ENCODE measurements at regions not wholly inside any gene's neighbourhood (a gene's known extent, or its start where the extent isn't known, plus 50 kb on each side); places are given as distances from the start of the nearest gene placed in this dataset.

DNA sequence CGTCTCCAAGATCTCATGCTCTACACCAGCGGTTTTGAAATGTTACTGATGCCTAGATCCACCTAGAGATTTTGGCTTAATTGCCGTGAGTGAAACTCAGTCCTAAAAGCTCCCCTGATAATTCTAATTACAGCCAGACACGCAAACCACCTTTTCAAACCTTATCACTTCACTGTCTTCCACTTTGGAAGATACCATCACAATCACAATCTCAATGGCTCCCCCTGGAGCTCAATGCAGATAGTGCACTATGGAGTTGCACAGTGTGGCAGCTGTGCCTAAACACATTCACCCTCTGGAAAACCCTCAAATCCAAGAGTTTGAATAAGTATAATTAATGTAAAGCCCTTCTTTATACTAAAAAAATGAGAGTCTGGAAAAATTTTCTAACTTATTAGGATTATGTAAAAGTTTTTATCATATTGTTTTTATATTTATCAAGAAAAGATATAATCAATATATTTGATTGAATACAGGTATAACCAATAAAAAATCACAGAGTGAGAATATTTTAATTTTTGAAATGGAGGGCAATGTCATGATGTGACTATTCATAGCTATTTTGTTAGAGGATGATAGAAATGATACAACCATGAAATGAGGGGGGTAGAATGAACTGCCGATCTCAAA lies 102.9 kb upstream of the SLC8A1 start:
- Histone ChIP-seq H3K27ac (no peak overlapping the region), H3K9me3 (no peaks in the 10 kb centered on the region), H3K27me3 (no peaks in the 10 kb centered on the region), H3K36me3 (no peaks in the 10 kb centered on the region), H3K4me3 (no peak overlapping the region), H3K4me1 (ENCODE audit: insufficient read depth) (no peaks in the 10 kb centered on the region)
- WGBS, 3 donors: 76 to 88% (median 87%) methylated on average over 5 of the region's 5 CpGs
- peak; percentile 15 to 62 (median 38) for DNase-seq
- no peak for TF ChIP-seq POLR2A (IDR thresholded peaks at IDR 0.05)
- TF ChIP-seq, protein P1, sequence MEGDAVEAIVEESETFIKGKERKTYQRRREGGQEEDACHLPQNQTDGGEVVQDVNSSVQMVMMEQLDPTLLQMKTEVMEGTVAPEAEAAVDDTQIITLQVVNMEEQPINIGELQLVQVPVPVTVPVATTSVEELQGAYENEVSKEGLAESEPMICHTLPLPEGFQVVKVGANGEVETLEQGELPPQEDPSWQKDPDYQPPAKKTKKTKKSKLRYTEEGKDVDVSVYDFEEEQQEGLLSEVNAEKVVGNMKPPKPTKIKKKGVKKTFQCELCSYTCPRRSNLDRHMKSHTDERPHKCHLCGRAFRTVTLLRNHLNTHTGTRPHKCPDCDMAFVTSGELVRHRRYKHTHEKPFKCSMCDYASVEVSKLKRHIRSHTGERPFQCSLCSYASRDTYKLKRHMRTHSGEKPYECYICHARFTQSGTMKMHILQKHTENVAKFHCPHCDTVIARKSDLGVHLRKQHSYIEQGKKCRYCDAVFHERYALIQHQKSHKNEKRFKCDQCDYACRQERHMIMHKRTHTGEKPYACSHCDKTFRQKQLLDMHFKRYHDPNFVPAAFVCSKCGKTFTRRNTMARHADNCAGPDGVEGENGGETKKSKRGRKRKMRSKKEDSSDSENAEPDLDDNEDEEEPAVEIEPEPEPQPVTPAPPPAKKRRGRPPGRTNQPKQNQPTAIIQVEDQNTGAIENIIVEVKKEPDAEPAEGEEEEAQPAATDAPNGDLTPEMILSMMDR (IDR thresholded peaks at IDR 0.05): peak in 2 of 3 donors; percentile 50 to 54
- intact Hi-C loops (cut with DNase I): loop anchor here in 1 of 4 donors (10.0 kb wide), 1 partner anchor 640 kb away; no protein-coding TSS in a partner anchor

DNA sequence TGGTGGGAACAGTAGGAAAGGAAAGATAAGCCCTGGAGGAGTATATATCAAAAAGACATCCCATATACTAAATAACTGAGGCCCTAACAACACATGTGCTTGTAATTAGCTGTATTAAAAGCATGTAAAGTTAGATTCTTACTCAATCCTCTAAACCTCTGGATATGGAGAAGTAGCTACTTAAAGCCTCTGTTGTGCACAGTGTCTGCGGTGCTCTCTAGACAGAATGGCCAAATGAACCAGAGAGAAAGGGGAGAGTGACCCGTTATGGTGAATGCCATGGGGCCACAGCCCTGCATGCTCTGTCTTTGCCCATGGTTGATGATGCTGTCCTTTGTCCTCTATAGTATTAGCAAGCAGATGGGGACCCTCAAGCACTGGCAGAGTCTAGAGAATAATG lies 104.4 kb upstream of the SLC8A1 start:
- Histone ChIP-seq H3K27me3 (no peaks in the 10 kb centered on the region), H3K4me1 (ENCODE audit: insufficient read depth) (no peaks in the 10 kb centered on the region), H3K9me3 (no peaks in the 10 kb centered on the region), H3K27ac (no peak overlapping the region), H3K36me3 (no peaks in the 10 kb centered on the region), H3K4me3 (no peak overlapping the region)
- TF ChIP-seq, protein P1 (IDR thresholded peaks at IDR 0.05): no peak
- TF ChIP-seq POLR2A (IDR thresholded peaks at IDR 0.05) (no peak), EP300 (IDR thresholded peaks at IDR 0.05) (no peak)
- WGBS, 3 donors: 40 to 92% (median 46%) methylated on average over 2 of the region's 2 CpGs
- DNase-seq: no peak
- intact Hi-C loops (cut with DNase I): loop anchor here in 1 of 4 donors (10.0 kb wide), 1 partner anchor 641 kb away; no protein-coding TSS in a partner anchor

DNA sequence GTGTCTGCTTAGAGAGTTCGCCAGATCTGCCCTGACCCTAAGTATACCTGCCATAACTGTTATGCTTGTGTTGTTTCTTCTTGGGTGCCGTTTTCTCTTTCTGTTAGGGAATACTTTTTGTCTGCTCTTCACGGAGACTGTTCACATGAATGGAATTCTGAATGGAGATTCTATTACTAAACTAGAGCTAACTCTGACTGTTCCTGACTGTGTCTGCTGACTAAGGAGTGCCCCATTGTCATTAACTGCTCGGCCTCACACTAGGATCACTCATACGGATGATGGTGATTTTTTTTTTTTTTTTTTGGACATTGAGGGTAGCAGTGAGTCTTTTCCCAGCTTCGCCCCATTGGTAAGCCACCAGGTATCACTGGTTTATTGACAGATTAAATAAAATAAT lies 104.8 kb upstream of the SLC8A1 start:
- no peak for TF ChIP-seq EP300 (IDR thresholded peaks at IDR 0.05)
- TF ChIP-seq POLR2A (IDR thresholded peaks at IDR 0.05): no peak
- intact Hi-C loops (cut with DNase I): loop anchor here in 1 of 4 donors (10.0 kb wide), 1 partner anchor 642 kb away; no protein-coding TSS in a partner anchor

DNA sequence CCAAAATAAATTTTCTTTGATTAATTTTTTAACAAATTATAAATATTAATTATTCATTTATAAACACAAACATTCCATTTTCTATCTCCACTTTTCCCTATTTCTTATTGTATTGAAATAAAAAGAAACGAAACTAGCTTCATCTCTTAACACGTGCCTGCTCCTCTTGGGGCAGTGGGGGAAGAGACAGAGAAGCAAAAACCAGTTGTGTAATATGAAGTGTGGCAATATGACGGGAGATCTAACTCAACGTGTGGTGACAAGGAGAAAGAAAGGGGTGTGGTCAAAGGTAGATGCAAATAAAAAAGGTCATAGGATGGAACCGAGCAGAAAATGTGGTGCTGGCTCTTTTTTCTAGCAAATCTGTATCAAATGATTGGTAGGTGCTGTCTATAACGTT lies 106.9 kb upstream of the SLC8A1 start:
- Histone ChIP-seq H3K36me3 (no peaks in the 10 kb centered on the region), H3K4me1 (ENCODE audit: insufficient read depth) (no peaks in the 10 kb centered on the region), H3K9me3 (no peaks in the 10 kb centered on the region), H3K27me3 (no peaks in the 10 kb centered on the region), H3K27ac (no peak overlapping the region), H3K4me3 (no peak overlapping the region)
- no peak for DNase-seq
- TF ChIP-seq POLR2A (IDR thresholded peaks at IDR 0.05) (no peak), EP300 (IDR thresholded peaks at IDR 0.05) (no peak)
- TF ChIP-seq, protein P1 (IDR thresholded peaks at IDR 0.05): no peak
- intact Hi-C loops (cut with DNase I): loop anchor here in 1 of 4 donors (10.0 kb wide), 1 partner anchor 644 kb away; no protein-coding TSS in a partner anchor
- WGBS, 3 donors: 83 to 95% (median 91%) methylated on average over 6 of the region's 6 CpGs

More for the DNA sequence above, 104.8 kb upstream of the SLC8A1 start:
- no peak for DNase-seq
- WGBS, 3 donors: 94 to 96% (median 95%) methylated on average over 6 of the region's 6 CpGs
- Histone ChIP-seq H3K9me3 (no peaks in the 10 kb centered on the region), H3K27me3 (no peaks in the 10 kb centered on the region), H3K4me3 (no peak overlapping the region), H3K27ac (no peak overlapping the region), H3K4me1 (ENCODE audit: insufficient read depth) (no peaks in the 10 kb centered on the region), H3K36me3 (no peaks in the 10 kb centered on the region)

DNA sequence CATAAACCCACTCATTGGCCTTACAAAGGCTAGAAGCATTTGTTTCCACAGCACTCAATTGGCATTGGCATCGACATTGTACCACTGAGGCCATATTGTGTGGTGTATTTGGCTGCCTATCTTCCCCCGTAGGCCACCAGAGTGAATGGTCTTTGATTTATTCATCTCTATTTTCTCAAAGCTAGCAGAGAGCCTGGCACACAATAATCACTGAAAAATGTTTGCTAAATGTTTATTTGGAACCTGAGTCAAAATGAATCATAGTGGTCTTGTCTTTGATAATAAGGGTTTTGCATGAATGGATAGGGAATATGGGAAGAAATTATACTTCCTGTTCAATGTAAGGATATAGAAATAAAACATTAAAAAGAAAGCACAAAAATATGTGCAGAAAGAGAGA lies 107.3 kb upstream of the SLC8A1 start:
- Histone ChIP-seq H3K4me3 (no peak overlapping the region), H3K9me3 (no peaks in the 10 kb centered on the region), H3K27ac (no peak overlapping the region), H3K27me3 (no peaks in the 10 kb centered on the region), H3K4me1 (ENCODE audit: insufficient read depth) (no peaks in the 10 kb centered on the region), H3K36me3 (no peaks in the 10 kb centered on the region)
- 88 to 94% (median 90%) methylated on average over 2 of the region's 2 CpGs for WGBS, 3 donors
- no peak for TF ChIP-seq POLR2A (IDR thresholded peaks at IDR 0.05)
- TF ChIP-seq EP300 (IDR thresholded peaks at IDR 0.05): no peak
- TF ChIP-seq, protein P1 (IDR thresholded peaks at IDR 0.05): no peak
- no peak for DNase-seq
- intact Hi-C loops (cut with DNase I): loop anchor here in 1 of 4 donors (10.0 kb wide), 1 partner anchor 644 kb away; no protein-coding TSS in a partner anchor
